Loucy (cell line): ENCODE measurements at regions not wholly inside any gene's neighbourhood (a gene's known extent, or its start where the extent isn't known, plus 50 kb on each side); places are given as distances from the start of the nearest gene placed in this dataset.

Source experiments
- EZH2phosphoT487 ChIP-seq: fragments of 200-600 bp; IDR thresholded peaks from 2 replicates; pipeline ENCODE4 v1.6.1; 2018; ENCODE audit warnings: antibody characterized with exemption, mild to moderate bottlenecking, moderate library complexity, borderline replicate concordance
- TF ChIP-seq, protein P1 (sequence below): fragments of 200-600 bp; sonication (generic); conservative IDR thresholded peaks from 2 replicates; pipeline ENCODE4 v1.5.1; 2014; ENCODE audit warnings: mild to moderate bottlenecking, antibody characterized with exemption, low read length

- TF ChIP-seq, protein P1, sequence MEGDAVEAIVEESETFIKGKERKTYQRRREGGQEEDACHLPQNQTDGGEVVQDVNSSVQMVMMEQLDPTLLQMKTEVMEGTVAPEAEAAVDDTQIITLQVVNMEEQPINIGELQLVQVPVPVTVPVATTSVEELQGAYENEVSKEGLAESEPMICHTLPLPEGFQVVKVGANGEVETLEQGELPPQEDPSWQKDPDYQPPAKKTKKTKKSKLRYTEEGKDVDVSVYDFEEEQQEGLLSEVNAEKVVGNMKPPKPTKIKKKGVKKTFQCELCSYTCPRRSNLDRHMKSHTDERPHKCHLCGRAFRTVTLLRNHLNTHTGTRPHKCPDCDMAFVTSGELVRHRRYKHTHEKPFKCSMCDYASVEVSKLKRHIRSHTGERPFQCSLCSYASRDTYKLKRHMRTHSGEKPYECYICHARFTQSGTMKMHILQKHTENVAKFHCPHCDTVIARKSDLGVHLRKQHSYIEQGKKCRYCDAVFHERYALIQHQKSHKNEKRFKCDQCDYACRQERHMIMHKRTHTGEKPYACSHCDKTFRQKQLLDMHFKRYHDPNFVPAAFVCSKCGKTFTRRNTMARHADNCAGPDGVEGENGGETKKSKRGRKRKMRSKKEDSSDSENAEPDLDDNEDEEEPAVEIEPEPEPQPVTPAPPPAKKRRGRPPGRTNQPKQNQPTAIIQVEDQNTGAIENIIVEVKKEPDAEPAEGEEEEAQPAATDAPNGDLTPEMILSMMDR = no peak
- no peak for TF ChIP-seq EZH2phosphoT487
These were observed 91.8 kb upstream of the TMEM168 start for GRCh38 chr7:112882022-112882421.
